ENCODE measurements at regions not wholly inside any gene's neighbourhood (a gene's known extent, or its start where the extent isn't known, plus 50 kb on each side); places are given as distances from the start of the nearest gene placed in this dataset.

- H4K20me1 ChIP-seq (ENCODE audit: insufficient read depth): no peaks in the 10 kb centered on the region
- no peak overlapping the region for H3K4me3 ChIP-seq (IDR thresholded peaks at IDR 0.05; ENCODE audit: insufficient read depth, low read depth, low read length)
- no peaks in the 10 kb centered on the region for H3K36me3 ChIP-seq (ENCODE audit: insufficient read depth)
- H3K9ac ChIP-seq: no peak overlapping the region
- TF ChIP-seq CTCF (conservative IDR thresholded peaks at IDR 0.05; ENCODE audit: low read depth, low read length): no peak
- no peak overlapping the region for H2AFZ ChIP-seq (ENCODE audit: low read depth)
- no peaks in the 10 kb centered on the region for H3K4me1 ChIP-seq (ENCODE audit: low read depth, poor library complexity, severe bottlenecking)
- no peak overlapping the region for H3K27ac ChIP-seq
- no peaks in the 10 kb centered on the region for H3K79me2 ChIP-seq (ENCODE audit: insufficient read depth, low read depth)
- H3K4me2 ChIP-seq: no peak overlapping the region
- H3K27me3 ChIP-seq (ENCODE audit: insufficient read depth, low read depth): no peaks in the 10 kb centered on the region
Observed at GRCh38 chr5:3024976-3025375, 273.5 kb upstream of the IRX2 start.

GRCh38 chr5:3024554-3024953 is 273.1 kb upstream of the IRX2 start:
- Histone ChIP-seq H3K36me3 (ENCODE audit: insufficient read depth) (no peaks in the 10 kb centered on the region), H4K20me1 (ENCODE audit: insufficient read depth) (no peaks in the 10 kb centered on the region), H3K4me2 (no peak overlapping the region), H3K79me2 (ENCODE audit: insufficient read depth, low read depth) (no peaks in the 10 kb centered on the region), H2AFZ (ENCODE audit: low read depth) (no peak overlapping the region), H3K4me3 (IDR thresholded peaks at IDR 0.05; ENCODE audit: insufficient read depth, low read depth, low read length) (no peak overlapping the region), H3K27ac (no peak overlapping the region), H3K9ac (no peak overlapping the region), H3K27me3 (ENCODE audit: insufficient read depth, low read depth) (no peaks in the 10 kb centered on the region), H3K4me1 (ENCODE audit: low read depth, poor library complexity, severe bottlenecking) (no peaks in the 10 kb centered on the region)
- TF ChIP-seq CTCF (conservative IDR thresholded peaks at IDR 0.05; ENCODE audit: low read depth, low read length): no peak

GRCh38 chr5:3024126-3024525 is 272.6 kb upstream of the IRX2 start:
- Histone ChIP-seq H3K79me2 (ENCODE audit: insufficient read depth, low read depth) (no peaks in the 10 kb centered on the region), H3K4me1 (ENCODE audit: low read depth, poor library complexity, severe bottlenecking) (no peaks in the 10 kb centered on the region), H3K27ac (no peak overlapping the region), H3K9ac (no peak overlapping the region), H4K20me1 (ENCODE audit: insufficient read depth) (no peaks in the 10 kb centered on the region), H3K4me2 (no peak overlapping the region), H3K4me3 (IDR thresholded peaks at IDR 0.05; ENCODE audit: insufficient read depth, low read depth, low read length) (no peak overlapping the region), H3K27me3 (ENCODE audit: insufficient read depth, low read depth) (no peaks in the 10 kb centered on the region), H2AFZ (ENCODE audit: low read depth) (no peak overlapping the region), H3K36me3 (ENCODE audit: insufficient read depth) (no peaks in the 10 kb centered on the region)
- TF ChIP-seq CTCF (conservative IDR thresholded peaks at IDR 0.05; ENCODE audit: low read depth, low read length): no peak

- Histone ChIP-seq H3K27me3 (ENCODE audit: insufficient read depth, low read depth) (no peaks in the 10 kb centered on the region), H3K79me2 (ENCODE audit: insufficient read depth, low read depth) (no peaks in the 10 kb centered on the region), H3K4me3 (IDR thresholded peaks at IDR 0.05; ENCODE audit: insufficient read depth, low read depth, low read length) (no peak overlapping the region), H4K20me1 (ENCODE audit: insufficient read depth) (no peaks in the 10 kb centered on the region), H2AFZ (ENCODE audit: low read depth) (no peak overlapping the region), H3K4me2 (no peak overlapping the region), H3K27ac (no peak overlapping the region), H3K36me3 (ENCODE audit: insufficient read depth) (no peaks in the 10 kb centered on the region), H3K4me1 (ENCODE audit: low read depth, poor library complexity, severe bottlenecking) (no peaks in the 10 kb centered on the region), H3K9ac (no peak overlapping the region)
- TF ChIP-seq CTCF (conservative IDR thresholded peaks at IDR 0.05; ENCODE audit: low read depth, low read length): no peak
Observed at GRCh38 chr5:3023656-3024055, 272.2 kb upstream of the IRX2 start.

GRCh38 chr5:3022665-3023064 is 271.2 kb upstream of the IRX2 start:
- H4K20me1 ChIP-seq (ENCODE audit: insufficient read depth): no peaks in the 10 kb centered on the region
- no peak overlapping the region for H2AFZ ChIP-seq (ENCODE audit: low read depth)
- no peak overlapping the region for H3K27ac ChIP-seq
- H3K4me1 ChIP-seq (ENCODE audit: low read depth, poor library complexity, severe bottlenecking): no peaks in the 10 kb centered on the region
- H3K27me3 ChIP-seq (ENCODE audit: insufficient read depth, low read depth): no peaks in the 10 kb centered on the region
- no peak overlapping the region for H3K4me3 ChIP-seq (IDR thresholded peaks at IDR 0.05; ENCODE audit: insufficient read depth, low read depth, low read length)
- no peaks in the 10 kb centered on the region for H3K79me2 ChIP-seq (ENCODE audit: insufficient read depth, low read depth)
- no peaks in the 10 kb centered on the region for H3K36me3 ChIP-seq (ENCODE audit: insufficient read depth)
- no peak overlapping the region for H3K4me2 ChIP-seq
- no peak overlapping the region for H3K9ac ChIP-seq
- TF ChIP-seq CTCF (conservative IDR thresholded peaks at IDR 0.05; ENCODE audit: low read depth, low read length): no peak

Data from KMS-11 (cell line).